Neural crest cell (in vitro differentiated cells): ENCODE measurements at regions not wholly inside any gene's neighbourhood (a gene's known extent, or its start where the extent isn't known, plus 50 kb on each side); places are given as distances from the start of the nearest gene placed in this dataset.

ENCODE experiments used
- DNase-seq: peaks from one replicate; pipeline ENCODE4 v3.0.0; 2021; ENCODE audit warnings: low read depth, mixed read lengths, low spot score
- H3K27ac Mint-ChIP-seq: one replicate; pipeline ENCODE4 v1.8.0; 2021; ENCODE audit warnings: mild to moderate bottlenecking, mixed read lengths; ENCODE audit not compliant: unreplicated experiment
- H3K27me3 Mint-ChIP-seq: 2 replicates; pipeline ENCODE4 v1.8.0; 2021; ENCODE audit warnings: low read depth, mild to moderate bottlenecking, mixed read lengths
- H3K36me3 Mint-ChIP-seq: 2 replicates; pipeline ENCODE4 v1.8.0; 2021; ENCODE audit warnings: low read depth, mild to moderate bottlenecking, mixed read lengths
- H3K4me1 Mint-ChIP-seq: 2 replicates; pipeline ENCODE4 v1.8.0; 2021; ENCODE audit warnings: mixed read lengths
- H3K4me3 Mint-ChIP-seq: one replicate; pipeline ENCODE4 v1.8.0; 2021; ENCODE audit warnings: mild to moderate bottlenecking, mixed read lengths
- H3K9me3 Mint-ChIP-seq: 2 replicates; pipeline ENCODE4 v1.8.0; 2021; ENCODE audit warnings: mixed read lengths
- TF ChIP-seq, protein P1 (sequence below): fragments of 200-600 bp; sonication (generic); conservative IDR thresholded peaks from 2 replicates; pipeline ENCODE4 v1.5.0; 2021; ENCODE audit warnings: antibody characterized with exemption, mild to moderate bottlenecking

- Mint-ChIP-seq H3K9me3 (peaks cover 12% of the 10 kb centered on the region), H3K27ac (no peak overlapping the region), H3K4me1 (no peaks in the 10 kb centered on the region), H3K27me3 (no peaks in the 10 kb centered on the region), H3K36me3 (peaks cover 4% of the 10 kb centered on the region), H3K4me3 (no peak overlapping the region)
- TF ChIP-seq, protein P1, sequence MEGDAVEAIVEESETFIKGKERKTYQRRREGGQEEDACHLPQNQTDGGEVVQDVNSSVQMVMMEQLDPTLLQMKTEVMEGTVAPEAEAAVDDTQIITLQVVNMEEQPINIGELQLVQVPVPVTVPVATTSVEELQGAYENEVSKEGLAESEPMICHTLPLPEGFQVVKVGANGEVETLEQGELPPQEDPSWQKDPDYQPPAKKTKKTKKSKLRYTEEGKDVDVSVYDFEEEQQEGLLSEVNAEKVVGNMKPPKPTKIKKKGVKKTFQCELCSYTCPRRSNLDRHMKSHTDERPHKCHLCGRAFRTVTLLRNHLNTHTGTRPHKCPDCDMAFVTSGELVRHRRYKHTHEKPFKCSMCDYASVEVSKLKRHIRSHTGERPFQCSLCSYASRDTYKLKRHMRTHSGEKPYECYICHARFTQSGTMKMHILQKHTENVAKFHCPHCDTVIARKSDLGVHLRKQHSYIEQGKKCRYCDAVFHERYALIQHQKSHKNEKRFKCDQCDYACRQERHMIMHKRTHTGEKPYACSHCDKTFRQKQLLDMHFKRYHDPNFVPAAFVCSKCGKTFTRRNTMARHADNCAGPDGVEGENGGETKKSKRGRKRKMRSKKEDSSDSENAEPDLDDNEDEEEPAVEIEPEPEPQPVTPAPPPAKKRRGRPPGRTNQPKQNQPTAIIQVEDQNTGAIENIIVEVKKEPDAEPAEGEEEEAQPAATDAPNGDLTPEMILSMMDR, result no peak
- DNase-seq, result no peak
Measured at GRCh38 chr14:38101679-38102078, 106.0 kb upstream of the SSTR1 start.

GRCh38 chr14:38103542-38104225, 104.0 kb upstream of the SSTR1 start:
- H3K27ac Mint-ChIP-seq, result no peak overlapping the region
- peaks cover 12% of the 10 kb centered on the region for H3K9me3 Mint-ChIP-seq
- no peak for DNase-seq
- TF ChIP-seq, protein P1, result no peak
- H3K27me3 Mint-ChIP-seq, result no peaks in the 10 kb centered on the region
- H3K36me3 Mint-ChIP-seq, result peaks cover 4% of the 10 kb centered on the region
- no peaks in the 10 kb centered on the region for H3K4me1 Mint-ChIP-seq
- no peak overlapping the region for H3K4me3 Mint-ChIP-seq

DNA sequence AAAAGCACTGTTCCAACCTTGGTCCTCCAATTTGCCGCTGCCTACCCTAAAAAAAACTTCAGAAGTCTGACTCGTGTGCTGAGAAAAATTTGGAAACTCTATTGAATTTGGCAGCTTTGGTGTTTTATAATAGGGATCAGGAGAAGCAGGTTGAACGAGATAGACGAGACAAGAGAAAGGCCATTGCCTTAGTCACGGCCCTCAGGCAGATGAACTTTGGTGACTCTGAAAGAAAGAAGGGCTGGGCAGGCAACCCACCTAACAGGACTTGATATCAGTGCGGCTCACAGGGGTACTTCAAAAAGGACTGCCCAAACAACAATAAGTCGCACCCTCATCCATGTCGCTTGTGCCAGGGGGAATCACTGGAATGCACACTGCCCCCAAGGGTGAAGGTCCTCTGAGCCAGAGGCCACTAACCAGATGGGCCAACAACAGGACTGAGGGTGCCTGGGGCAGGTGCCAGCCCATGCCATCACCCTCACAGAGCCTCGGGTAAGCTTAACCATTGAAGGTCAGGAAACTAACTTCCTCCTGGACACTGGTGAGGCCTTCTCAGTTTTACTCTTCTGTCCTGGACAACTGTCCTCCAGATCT, 102.5 kb upstream of the SSTR1 start:
- Mint-ChIP-seq H3K36me3 (no peaks in the 10 kb centered on the region), H3K4me1 (no peaks in the 10 kb centered on the region), H3K27ac (no peak overlapping the region), H3K4me3 (no peak overlapping the region), H3K9me3 (peaks cover 8% of the 10 kb centered on the region), H3K27me3 (no peaks in the 10 kb centered on the region)
- TF ChIP-seq, protein P1, result no peak
- DNase-seq, result no peak

DNA sequence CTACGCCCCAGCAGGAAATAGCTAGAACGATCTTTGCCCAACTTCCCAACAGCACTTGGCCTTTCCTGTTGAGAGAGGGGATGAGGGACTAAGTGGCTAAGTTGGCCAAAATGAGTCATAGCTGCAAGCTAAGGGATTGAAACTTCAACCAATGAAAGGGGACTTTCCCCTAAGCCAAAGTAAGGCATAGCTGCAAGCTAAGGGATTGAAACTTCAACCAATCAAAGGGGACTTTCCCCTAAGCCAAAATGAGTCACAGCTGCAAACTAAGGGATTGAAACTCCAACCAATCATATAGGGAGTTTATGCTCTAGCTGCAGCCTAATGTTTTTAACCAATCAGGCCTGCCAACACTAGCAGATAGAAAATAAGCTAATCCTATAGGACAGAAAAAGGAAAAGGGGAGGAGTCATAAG, 100.5 kb upstream of the SSTR1 start:
- DNase-seq, result no peak
- Mint-ChIP-seq H3K4me3 (no peak overlapping the region), H3K27ac (no peak overlapping the region), H3K9me3 (peaks cover 6% of the 10 kb centered on the region), H3K27me3 (no peaks in the 10 kb centered on the region), H3K36me3 (no peaks in the 10 kb centered on the region), H3K4me1 (no peaks in the 10 kb centered on the region)
- TF ChIP-seq, protein P1, result no peak

DNA sequence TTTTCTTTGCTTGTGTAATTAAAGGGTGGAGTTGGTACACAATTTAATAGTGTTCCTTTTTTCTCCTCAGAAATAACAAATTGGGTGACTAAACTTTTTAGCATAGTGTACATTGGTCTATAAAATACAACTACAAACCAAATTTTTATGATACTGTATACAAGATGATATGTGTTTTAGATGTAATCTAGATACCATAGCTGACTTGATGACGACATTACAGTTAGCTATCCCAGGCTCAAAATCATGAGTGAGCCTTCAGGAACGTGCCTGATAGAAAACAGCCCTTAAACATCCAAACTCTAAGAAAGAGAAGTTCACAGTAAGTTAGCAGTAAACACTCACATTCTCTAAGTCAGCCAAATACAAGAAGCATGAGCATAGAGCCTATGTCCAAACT, 99.0 kb upstream of the SSTR1 start:
- no peaks in the 10 kb centered on the region for H3K36me3 Mint-ChIP-seq
- no peak overlapping the region for H3K4me3 Mint-ChIP-seq
- TF ChIP-seq, protein P1, result no peak
- H3K27ac Mint-ChIP-seq, result no peak overlapping the region
- no peak for DNase-seq
- no peaks in the 10 kb centered on the region for H3K4me1 Mint-ChIP-seq
- peaks cover 6% of the 10 kb centered on the region for H3K9me3 Mint-ChIP-seq
- no peaks in the 10 kb centered on the region for H3K27me3 Mint-ChIP-seq
